AG08396 (cell line): ENCODE measurements at regions not wholly inside any gene's neighbourhood (a gene's known extent, or its start where the extent isn't known, plus 50 kb on each side); places are given as distances from the start of the nearest gene placed in this dataset.
"Not testable (repeated sequence)": the region's sequence is repeated elsewhere in the genome, so short reads cannot be mapped to it uniquely, and the experiment has no call there.

Experiments used
- DNase-seq: peaks from one replicate; pipeline ENCODE4 v3.0.0; 2012; ENCODE audit warnings: low spot score, mixed read lengths

DNA sequence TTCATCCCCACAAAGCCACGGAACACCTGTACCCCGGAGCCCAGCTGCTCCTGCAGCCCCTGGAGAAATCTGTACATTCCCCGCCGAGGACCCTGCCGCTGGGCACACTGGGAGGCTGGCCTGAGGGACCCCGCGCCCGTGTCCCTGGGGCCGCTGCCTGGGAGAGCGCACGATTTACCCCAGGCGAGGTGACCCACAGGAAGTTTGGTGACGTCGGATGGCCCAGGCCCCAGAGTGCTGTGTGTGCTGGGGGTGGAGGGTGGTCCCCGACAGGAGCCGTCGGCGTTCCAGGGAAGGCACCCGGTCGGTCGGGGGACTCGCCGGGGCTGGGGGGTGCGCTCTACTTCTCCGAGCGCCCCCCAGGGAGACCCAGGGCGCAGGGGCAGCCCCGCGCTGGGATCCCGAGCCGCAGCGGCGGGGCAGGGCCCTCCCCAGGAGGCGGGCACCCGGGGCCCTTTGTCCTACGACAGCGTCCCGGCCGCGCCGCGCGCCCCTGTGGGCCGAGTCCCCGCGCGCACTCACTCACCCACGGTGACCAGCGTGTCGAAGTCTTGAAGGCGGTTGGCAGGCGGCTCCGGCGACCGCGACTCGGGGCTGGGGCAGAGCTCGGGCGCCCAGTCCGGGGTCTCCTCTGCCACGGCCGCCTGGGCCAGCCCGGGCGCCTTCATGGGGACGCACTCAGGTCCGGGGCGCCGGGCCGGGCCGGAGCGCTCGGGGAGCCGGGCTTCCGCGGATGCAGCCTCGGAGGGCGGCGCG lies 206.4 kb upstream of the PRKX start:
- DNase-seq: not testable (repeated sequence)

DNA sequence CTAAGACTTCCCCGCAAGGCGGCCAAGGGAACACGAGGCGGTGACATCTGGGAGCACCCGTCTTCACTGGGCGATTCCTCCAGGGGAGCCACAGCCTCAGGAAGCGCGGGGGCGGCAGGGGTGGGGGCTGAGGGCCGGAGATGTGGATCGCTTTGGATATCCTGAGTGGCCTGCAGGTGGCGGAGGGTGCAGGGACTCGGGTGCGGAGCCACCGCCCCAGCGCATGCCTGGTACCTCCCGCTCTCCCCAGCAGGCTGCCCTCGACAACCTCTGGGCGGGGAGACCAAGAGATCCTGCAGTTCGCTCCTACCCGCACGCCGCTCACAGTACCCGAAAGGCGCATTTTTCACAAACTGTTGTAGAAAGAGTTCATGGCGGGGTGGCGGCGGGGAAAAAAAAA lies 201.4 kb upstream of the PRKX start:
- not testable (repeated sequence) for DNase-seq

GRCh38 chrX:3914059-3914458 lies 200.6 kb upstream of the PRKX start:
- not testable (repeated sequence) for DNase-seq

DNA sequence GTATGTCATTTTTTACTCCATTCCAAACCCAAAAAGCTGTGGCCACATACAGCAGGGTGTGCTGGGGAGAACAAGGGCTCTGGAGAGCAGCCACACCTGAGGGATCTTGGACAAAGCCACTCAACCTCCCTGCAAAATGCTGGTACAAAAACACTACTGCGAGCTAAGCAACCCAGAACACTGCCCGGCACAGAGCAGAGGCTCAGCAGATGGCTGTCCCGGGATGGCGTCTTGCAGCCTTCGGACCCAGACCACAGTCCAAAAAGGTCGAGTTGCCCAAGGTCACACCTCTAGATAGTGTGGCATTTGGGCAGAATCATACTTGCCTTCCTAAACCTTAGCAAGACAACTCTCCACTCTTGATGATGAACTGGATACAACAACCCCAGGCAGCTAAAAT lies 197.6 kb upstream of the PRKX start:
- not testable (repeated sequence) for DNase-seq

DNA sequence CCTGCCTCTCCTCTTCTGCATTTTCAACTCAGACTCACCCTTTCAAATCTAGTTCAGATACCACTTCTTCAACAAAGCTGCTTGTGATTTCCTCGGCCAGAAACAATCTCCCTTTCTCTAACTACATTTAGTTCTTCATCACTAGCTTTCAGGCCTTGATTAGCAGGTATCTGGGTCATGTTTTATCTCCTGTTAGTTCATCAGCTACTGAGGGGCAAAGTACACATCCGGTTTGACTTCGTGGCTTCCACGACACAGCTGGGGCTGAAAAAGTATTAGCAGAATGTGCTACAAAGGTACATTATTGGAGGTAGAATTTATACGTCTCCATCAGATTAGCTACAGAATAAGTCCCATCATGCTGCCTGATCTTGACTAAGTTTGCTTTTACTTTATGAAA lies 197.2 kb upstream of the PRKX start:
- not testable (repeated sequence) for DNase-seq

GRCh38 chrX:3905522-3906258 lies 192.2 kb upstream of the PRKX start:
- not testable (repeated sequence) for DNase-seq

DNA sequence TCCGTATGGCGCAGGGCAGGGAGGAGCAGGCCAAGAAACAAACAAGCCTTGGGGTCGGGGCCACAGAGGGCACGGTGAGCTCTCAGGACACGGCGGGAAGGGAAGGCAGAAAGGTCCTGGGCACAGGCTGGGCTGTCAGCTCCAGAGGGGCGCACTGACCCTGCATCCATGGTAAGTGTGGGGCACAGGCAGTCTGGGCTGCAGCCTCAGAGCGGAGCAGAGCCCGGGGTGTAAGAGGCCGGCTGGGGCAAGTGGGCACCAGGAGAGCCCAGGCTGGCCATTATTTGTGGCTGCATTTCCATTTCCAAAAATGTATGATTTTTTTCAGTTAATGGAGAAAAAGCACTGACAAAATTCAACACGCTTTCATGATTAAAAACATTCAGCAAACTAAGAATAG lies 188.8 kb upstream of the PRKX start:
- not testable (repeated sequence) for DNase-seq

DNA sequence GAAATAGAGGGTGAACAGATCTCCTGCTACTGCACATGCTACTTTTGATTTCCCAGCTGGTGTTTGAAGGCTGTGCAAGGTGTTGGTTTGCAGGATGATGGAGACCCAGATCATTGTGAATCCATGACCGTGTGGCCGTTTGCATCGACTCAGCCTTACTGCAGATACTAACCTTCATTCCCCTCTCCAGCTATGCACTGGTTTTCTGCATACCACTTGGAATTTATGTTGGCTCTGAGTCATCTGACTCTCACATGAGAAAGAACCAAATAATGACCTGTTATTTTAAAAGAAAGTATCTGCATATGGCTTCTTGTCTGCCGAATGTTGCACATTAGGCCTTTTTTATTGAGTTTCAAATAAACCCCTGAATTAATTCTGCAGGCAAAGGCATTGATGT lies 183.3 kb upstream of the PRKX start:
- DNase-seq: not testable (repeated sequence)

DNA sequence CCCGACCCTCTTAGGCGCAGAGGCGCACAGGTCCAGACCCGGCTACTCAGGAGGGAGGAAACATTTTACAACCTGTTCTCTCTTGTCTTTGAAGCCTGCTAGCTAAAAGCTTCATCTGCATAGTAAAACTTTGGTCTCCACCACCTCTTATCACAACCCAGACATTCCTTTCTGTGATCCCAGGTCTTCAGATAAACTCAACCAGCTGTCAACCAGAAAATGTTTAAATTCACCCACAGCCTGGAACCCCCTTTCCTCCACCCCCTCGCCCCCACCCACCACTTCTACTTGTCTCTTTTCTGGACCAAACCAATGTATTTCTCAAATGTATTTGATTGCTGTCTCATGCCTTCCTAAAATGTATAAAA lies 169.1 kb upstream of the PRKX start:
- DNase-seq: not testable (repeated sequence)

- not testable (repeated sequence) for DNase-seq
These were observed 168.6 kb upstream of the PRKX start for GRCh38 chrX:3881898-3882552.

- not testable (repeated sequence) for DNase-seq
These were observed 167.9 kb upstream of the PRKX start for GRCh38 chrX:3881255-3881895.

DNA sequence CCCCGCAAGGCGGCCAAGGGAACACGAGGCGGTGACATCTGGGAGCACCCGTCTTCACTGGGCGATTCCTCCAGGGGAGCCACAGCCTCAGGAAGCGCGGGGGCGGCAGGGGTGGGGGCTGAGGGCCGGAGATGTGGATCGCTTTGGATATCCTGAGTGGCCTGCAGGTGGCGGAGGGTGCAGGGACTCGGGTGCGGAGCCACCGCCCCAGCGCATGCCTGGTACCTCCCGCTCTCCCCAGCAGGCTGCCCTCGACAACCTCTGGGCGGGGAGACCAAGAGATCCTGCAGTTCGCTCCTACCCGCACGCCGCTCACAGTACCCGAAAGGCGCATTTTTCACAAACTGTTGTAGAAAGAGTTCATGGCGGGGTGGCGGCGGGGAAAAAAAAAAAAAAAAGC lies 162.9 kb upstream of the PRKX start:
- not testable (repeated sequence) for DNase-seq

DNA sequence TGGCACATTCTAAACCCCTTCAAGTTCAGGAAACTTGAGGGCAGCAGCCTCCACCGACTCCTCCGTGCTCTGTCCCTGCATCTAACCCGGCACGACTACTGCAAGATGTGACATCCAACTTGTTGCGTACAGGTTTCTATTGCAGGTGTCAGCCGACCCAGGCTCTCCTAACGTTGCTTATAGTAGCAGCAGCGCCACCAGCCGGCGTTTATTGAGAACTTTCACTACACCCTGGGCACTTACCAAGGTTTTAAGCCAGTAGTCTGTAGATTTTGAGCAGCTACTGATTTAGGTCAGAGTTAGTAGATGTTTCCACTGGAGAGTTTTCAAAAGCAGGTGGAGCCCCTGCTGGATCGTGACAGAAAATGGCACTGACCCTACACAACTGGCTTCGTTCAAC lies 162.2 kb upstream of the PRKX start:
- DNase-seq: not testable (repeated sequence)

DNA sequence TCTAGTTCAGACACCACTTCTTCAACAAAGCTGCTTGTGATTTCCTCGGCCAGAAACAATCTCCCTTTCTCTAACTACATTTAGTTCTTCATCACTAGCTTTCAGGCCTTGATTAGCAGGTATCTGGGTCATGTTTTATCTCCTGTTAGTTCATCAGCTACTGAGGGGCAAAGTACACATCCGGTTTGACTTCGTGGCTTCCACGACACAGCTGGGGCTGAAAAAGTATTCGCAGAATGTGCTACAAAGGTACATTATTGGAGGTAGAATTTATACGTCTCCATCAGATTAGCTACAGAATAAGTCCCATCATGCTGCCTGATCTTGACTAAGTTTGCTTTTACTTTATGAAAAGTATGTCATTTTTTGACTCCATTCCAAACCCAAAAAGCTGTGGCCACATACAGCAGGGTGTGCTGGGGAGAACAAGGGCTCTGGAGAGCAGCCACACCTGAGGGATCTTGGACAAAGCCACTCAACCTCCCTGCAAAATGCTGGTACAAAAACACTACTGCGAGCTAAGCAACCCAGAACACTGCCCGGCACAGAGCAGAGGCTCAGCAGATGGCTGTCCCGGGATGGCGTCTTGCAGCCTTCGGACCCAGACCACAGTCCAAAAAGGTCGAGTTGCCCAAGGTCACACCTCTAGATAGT lies 158.9 kb upstream of the PRKX start:
- not testable (repeated sequence) for DNase-seq

DNA sequence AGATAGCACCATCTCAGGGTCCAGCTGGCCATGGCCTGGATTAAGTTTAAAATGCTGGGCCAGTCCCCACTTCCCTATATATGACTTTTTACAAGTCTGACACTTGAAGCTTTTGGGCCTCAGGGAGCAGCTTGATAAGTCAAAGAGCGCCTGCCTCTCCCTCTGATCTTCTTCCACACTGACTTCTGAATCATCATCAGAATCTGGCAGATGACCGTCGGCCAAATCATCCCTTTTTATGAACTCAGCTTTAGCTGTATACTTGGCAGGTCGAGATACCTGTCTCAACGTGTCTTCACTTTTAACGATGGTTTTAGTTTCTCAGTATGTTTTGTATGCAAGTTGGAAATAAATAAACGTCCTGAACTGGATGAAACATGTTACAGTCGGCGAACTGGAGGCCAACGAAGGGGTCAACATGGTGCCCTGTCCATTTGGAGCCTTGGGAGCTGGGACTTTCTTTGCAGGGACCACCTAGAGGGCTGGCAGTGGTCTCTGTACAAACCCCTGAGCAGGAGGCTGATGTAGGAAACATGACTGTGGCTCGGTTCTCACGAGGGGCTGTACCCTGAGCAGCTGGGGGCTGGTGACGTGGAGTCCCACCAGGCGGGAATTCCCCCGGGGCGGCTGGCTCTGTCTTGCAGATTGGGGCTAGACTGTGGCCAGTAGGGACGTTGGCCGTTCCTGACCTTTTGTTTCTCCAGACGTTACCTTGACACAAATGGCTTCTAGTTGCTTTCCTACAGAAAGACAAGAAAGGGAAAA lies 153.8 kb upstream of the PRKX start:
- not testable (repeated sequence) for DNase-seq

DNA sequence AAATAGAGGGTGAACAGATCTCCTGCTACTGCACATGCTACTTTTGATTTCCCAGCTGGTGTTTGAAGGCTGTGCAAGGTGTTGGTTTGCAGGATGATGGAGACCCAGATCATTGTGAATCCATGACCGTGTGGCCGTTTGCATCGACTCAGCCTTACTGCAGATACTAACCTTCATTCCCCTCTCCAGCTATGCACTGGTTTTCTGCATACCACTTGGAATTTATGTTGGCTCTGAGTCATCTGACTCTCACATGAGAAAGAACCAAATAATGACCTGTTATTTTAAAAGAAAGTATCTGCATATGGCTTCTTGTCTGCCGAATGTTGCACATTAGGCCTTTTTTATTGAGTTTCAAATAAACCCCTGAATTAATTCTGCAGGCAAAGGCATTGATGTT lies 144.9 kb upstream of the PRKX start:
- DNase-seq: not testable (repeated sequence)

GRCh38 chrX:3843522-3844145 lies 130.2 kb upstream of the PRKX start:
- not testable (repeated sequence) for DNase-seq

DNA sequence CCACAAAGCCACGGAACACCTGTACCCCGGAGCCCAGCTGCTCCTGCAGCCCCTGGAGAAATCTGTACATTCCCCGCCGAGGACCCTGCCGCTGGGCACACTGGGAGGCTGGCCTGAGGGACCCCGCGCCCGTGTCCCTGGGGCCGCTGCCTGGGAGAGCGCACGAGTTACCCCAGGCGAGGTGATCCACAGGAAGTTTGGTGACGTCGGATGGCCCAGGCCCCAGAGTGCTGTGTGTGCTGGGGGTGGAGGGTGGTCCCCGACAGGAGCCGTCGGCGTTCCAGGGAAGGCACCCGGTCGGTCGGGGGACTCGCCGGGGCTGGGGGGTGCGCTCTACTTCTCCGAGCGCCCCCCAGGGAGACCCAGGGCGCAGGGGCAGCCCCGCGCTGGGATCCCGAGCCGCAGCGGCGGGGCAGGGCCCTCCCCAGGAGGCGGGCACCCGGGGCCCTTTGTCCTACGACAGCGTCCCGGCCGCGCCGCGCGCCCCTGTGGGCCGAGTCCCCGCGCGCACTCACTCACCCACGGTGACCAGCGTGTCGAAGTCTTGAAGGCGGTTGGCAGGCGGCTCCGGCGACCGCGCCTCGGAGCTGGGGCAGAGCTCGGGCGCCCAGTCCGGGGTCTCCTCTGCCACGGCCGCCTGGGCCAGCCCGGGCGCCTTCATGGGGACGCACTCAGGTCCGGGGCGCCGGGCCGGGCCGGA lies 129.5 kb upstream of the PRKX start:
- not testable (repeated sequence) for DNase-seq

- DNase-seq: not testable (repeated sequence)
These were observed 125.3 kb upstream of the PRKX start for GRCh38 chrX:3838754-3839153.
